WTC11 (cell line): ENCODE measurements at regions not wholly inside any gene's neighbourhood (a gene's known extent, or its start where the extent isn't known, plus 50 kb on each side); places are given as distances from the start of the nearest gene placed in this dataset.

Experiments
- ATF6 ChIP-seq: sonication (generic); formaldehyde crosslinking; IDR thresholded peaks from 2 replicates; pipeline ENCODE4 v1.8.1; 2023; ENCODE audit warnings: mild to moderate bottlenecking, missing genetic modification reagents
- CREB1 ChIP-seq: sonication (generic); formaldehyde crosslinking; IDR thresholded peaks from 2 replicates; pipeline ENCODE4 v1.8.0; 2023; ENCODE audit warnings: mild to moderate bottlenecking, missing genetic modification reagents
- IRF1 ChIP-seq: sonication (generic); formaldehyde crosslinking; IDR thresholded peaks from 2 replicates; pipeline ENCODE4 v1.8.0; 2023; ENCODE audit warnings: missing genetic modification reagents
- MAX ChIP-seq: sonication (generic); formaldehyde crosslinking; IDR thresholded peaks from 2 replicates; pipeline ENCODE4 v1.8.0; 2022; ENCODE audit warnings: mild to moderate bottlenecking, missing genetic modification reagents
- MXD4 ChIP-seq: fragments of 250-450 bp; sonication (Bioruptor Pico); IDR thresholded peaks from 2 replicates; pipeline ENCODE4 v1.8.0; 2021; ENCODE audit warnings: mild to moderate bottlenecking, moderate library complexity, borderline replicate concordance
- NFE2L1 ChIP-seq: sonication (generic); formaldehyde crosslinking; IDR thresholded peaks from 2 replicates; pipeline ENCODE4 v1.8.1; 2023; ENCODE audit warnings: missing genetic modification reagents
- NR1H2 ChIP-seq: sonication (generic); formaldehyde crosslinking; IDR thresholded peaks from 2 replicates; pipeline ENCODE4 v1.9.0; 2021; ENCODE audit warnings: mild to moderate bottlenecking, moderate library complexity, missing genetic modification reagents
- TEAD4 ChIP-seq: sonication (generic); formaldehyde crosslinking; IDR thresholded peaks from 2 replicates; pipeline ENCODE4 v1.8.0; 2022; ENCODE audit warnings: mild to moderate bottlenecking, missing genetic modification reagents
- ZNF232 ChIP-seq: sonication (generic); formaldehyde crosslinking; IDR thresholded peaks from 2 replicates; pipeline ENCODE4 v1.8.0; 2022; ENCODE audit warnings: mild to moderate bottlenecking, missing genetic modification reagents
- ZNF512 ChIP-seq: sonication (generic); formaldehyde crosslinking; IDR thresholded peaks from 2 replicates; pipeline ENCODE4 v1.8.1; 2022; ENCODE audit warnings: missing genetic modification reagents, borderline replicate concordance
- TF ChIP-seq, protein P1 (sequence below): fragments of 200-600 bp; IDR thresholded peaks from 2 replicates; pipeline ENCODE4 v1.8.0; 2022; ENCODE audit warnings: antibody characterized with exemption

DNA sequence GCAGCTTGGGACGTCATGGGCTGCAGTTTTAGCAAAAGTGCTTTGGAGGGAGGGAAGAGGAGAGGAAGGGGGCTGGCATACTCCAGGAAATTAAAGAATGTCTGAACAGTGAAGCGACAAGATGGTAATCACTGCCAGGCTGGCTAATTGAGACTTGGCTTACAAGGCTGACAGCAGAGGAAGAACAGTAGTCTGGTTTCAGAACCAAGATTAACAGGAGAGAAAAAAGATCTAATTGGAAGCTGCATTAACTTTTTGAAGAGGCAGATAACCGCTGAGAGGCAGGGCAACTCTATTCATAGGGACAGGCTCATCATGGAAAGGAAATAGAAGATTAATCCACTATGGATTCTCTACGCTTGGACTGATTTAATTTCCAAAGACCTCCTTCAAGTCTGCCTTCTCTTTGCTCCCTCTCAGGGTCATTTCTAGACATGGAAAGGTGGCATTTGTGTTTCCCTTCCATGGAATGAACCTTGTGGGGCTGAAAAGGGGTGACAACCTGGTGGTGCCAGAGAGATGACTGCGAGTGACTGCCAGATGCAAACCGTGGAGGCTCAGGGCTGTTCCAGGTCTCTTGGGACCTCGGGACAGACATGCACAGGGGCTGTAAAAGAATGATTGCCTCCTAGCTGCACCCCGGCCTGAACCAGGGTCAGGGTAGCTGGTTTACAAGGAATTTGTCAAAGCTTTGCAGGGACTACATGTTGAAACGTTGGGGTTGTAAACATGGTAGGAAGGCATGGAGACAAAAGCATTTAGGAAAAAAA lies 210.2 kb upstream of the NPY start:
- TF ChIP-seq, protein P1, sequence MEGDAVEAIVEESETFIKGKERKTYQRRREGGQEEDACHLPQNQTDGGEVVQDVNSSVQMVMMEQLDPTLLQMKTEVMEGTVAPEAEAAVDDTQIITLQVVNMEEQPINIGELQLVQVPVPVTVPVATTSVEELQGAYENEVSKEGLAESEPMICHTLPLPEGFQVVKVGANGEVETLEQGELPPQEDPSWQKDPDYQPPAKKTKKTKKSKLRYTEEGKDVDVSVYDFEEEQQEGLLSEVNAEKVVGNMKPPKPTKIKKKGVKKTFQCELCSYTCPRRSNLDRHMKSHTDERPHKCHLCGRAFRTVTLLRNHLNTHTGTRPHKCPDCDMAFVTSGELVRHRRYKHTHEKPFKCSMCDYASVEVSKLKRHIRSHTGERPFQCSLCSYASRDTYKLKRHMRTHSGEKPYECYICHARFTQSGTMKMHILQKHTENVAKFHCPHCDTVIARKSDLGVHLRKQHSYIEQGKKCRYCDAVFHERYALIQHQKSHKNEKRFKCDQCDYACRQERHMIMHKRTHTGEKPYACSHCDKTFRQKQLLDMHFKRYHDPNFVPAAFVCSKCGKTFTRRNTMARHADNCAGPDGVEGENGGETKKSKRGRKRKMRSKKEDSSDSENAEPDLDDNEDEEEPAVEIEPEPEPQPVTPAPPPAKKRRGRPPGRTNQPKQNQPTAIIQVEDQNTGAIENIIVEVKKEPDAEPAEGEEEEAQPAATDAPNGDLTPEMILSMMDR, result no peak
- TF ChIP-seq CREB1 (CRISPR knock-in tag) (no peak), MXD4 (CRISPR knock-in tag) (no peak), NR1H2 (CRISPR knock-in tag) (no peak), TEAD4 (CRISPR knock-in tag) (no peak), ZNF512 (CRISPR knock-in tag) (no peak), NFE2L1 (CRISPR knock-in tag) (no peak), ZNF232 (no peak), MAX (no peak), ATF6 (CRISPR knock-in tag) (no peak), IRF1 (CRISPR knock-in tag) (no peak)
